Lung (tissue), 11 donors: ENCODE measurements at regions not wholly inside any gene's neighbourhood (a gene's known extent, or its start where the extent isn't known, plus 50 kb on each side); places are given as distances from the start of the nearest gene placed in this dataset.

Source experiments
- ATAC-seq: fragments of 200-7000 bp; cut with Tn5 transposase; one replicate; pipeline ENCODE4 v1.9.1; 2020; ENCODE audit warnings: moderate number of reproducible peaks; ENCODE audit not compliant: insufficient read depth, low FRiP score
- DNase-seq, 3 donors: peaks; one replicate each; pipeline ENCODE4 v3.0.0-alpha.2; 2013 to 2017
- H3K27ac ChIP-seq, 2 donors: one replicate each; pipeline ENCODE4 v1.5.1; 2013; ENCODE audit warnings: mild to moderate bottlenecking in 2 of 2, moderate library complexity in 2 of 2, control low read depth in 1 of 2, inconsistent platforms in 1 of 2, low read depth in 1 of 2, low read length in 1 of 2
- H3K27me3 ChIP-seq, 3 donors: one replicate each; pipeline ENCODE4 v1.5.1; 2013; ENCODE audit warnings: low read length in 2 of 3; ENCODE audit not compliant: control insufficient read depth in 3 of 3, insufficient read depth in 3 of 3
- H3K36me3 ChIP-seq, 4 donors: one replicate each; pipeline ENCODE4 v1.5.1; 2013; ENCODE audit warnings: low read length in 4 of 4, mild to moderate bottlenecking in 1 of 4, moderate library complexity in 1 of 4; ENCODE audit not compliant: control insufficient read depth in 4 of 4, insufficient read depth in 4 of 4
- H3K4me1 ChIP-seq, 5 donors: one replicate each; pipeline ENCODE4 v1.5.1; 2013; ENCODE audit warnings: low read length in 5 of 5, mild to moderate bottlenecking in 2 of 5, moderate library complexity in 1 of 5; ENCODE audit not compliant: control insufficient read depth in 5 of 5, insufficient read depth in 5 of 5
- H3K4me3 ChIP-seq: one replicate; pipeline ENCODE4 v1.5.1; 2013; ENCODE audit warnings: mild to moderate bottlenecking, control low read depth, moderate library complexity
- H3K9ac ChIP-seq, 2 donors: one replicate each; pipeline ENCODE4 v1.5.1; 2013; ENCODE audit warnings: low read length in 2 of 2, control low read depth in 1 of 2; ENCODE audit not compliant: insufficient read depth in 1 of 2
- H3K9me3 ChIP-seq, 4 donors: one replicate each; pipeline ENCODE4 v1.5.1; 2013; ENCODE audit warnings: low read length in 3 of 4, mild to moderate bottlenecking in 1 of 4, moderate library complexity in 1 of 4; ENCODE audit not compliant: control insufficient read depth in 4 of 4, insufficient read depth in 3 of 4
- WGBS, 2 donors: extraction: QIAGEN DNeasy Blood & Tissue Kit; methylation state at CpG; one replicate each; pipeline ENCODE4 v1.1.7; 2013; 5-methylcytosine and 5-hydroxymethylcytosine counted together
- TF ChIP-seq, protein P1 (sequence below): IDR thresholded peaks from 2 replicates; pipeline ENCODE4 v1.5.1; 2012; ENCODE audit warnings: mild to moderate bottlenecking; ENCODE audit errors: control extremely low read depth, extremely low read depth
- donor health status: control.
- donor health status: control.
- donor health status: Bipolar disorder and iron deficiency.
- donor health status: healthy.
- donor health status: DM: yes; HTN: yes; CAD: no.

DNA sequence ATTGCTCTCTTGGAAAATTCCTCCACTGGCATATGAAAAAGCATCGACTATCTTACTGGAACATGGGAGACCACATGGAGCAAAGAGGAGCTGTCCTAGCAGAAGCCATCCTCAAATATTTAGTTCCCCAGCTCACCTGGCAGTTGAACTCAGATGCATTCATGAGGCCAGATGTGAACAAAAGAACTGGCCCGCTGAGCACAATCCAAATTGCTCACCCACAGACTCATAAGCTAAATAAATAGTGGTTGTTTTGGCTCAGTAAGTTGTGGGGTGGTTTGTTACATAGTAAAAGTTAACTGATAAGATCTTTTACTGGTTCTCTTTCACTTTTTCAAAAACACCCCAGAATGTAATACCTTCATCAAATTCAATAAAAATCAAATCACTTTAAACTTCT is 108.6 kb upstream of the CWC22 start:
- Histone ChIP-seq H3K9ac (no peak overlapping the region), H3K27me3 (no peaks in the 10 kb centered on the region), H3K36me3 (no peaks in the 10 kb centered on the region), H3K4me3 (no peak overlapping the region), H3K9me3 (no peaks in the 10 kb centered on the region), H3K27ac (no peak overlapping the region), H3K4me1 (no peaks in the 10 kb centered on the region)
- no peak for ATAC-seq
- TF ChIP-seq, protein P1, sequence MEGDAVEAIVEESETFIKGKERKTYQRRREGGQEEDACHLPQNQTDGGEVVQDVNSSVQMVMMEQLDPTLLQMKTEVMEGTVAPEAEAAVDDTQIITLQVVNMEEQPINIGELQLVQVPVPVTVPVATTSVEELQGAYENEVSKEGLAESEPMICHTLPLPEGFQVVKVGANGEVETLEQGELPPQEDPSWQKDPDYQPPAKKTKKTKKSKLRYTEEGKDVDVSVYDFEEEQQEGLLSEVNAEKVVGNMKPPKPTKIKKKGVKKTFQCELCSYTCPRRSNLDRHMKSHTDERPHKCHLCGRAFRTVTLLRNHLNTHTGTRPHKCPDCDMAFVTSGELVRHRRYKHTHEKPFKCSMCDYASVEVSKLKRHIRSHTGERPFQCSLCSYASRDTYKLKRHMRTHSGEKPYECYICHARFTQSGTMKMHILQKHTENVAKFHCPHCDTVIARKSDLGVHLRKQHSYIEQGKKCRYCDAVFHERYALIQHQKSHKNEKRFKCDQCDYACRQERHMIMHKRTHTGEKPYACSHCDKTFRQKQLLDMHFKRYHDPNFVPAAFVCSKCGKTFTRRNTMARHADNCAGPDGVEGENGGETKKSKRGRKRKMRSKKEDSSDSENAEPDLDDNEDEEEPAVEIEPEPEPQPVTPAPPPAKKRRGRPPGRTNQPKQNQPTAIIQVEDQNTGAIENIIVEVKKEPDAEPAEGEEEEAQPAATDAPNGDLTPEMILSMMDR, result no peak
- DNase-seq, result no peak
- 79 to 87% methylated on average over 2 of the region's 2 CpGs for WGBS, 2 donors

DNA sequence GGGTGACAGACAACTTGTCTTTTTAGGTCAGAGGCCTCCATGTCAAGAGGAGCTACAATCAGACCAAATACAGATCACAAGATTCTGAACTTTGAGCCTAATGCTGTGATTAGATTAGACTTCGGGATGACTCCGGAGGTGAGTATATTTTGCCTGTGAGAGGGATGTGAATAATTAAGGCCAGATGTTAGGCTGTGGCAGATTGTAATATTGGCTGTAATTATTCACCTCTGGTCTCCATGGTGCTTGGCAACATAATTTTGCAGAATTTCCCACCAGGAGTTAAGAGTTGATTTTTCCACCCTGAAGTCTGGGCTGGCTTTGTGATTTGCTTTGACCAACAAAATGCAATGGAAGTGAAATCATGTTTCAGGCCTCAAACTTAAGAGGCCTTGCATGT is 108.2 kb upstream of the CWC22 start:
- TF ChIP-seq, protein P1, result no peak
- no peak overlapping the region for H3K4me3 ChIP-seq
- DNase-seq, result no peak
- no peak for ATAC-seq
- H3K27me3 ChIP-seq, result no peaks in the 10 kb centered on the region
- H3K4me1 ChIP-seq, result no peaks in the 10 kb centered on the region
- H3K36me3 ChIP-seq, result no peaks in the 10 kb centered on the region
- no peak overlapping the region for H3K27ac ChIP-seq
- 88 to 95% methylated on average over 2 of the region's 2 CpGs for WGBS, 2 donors
- no peaks in the 10 kb centered on the region for H3K9me3 ChIP-seq
- no peak overlapping the region for H3K9ac ChIP-seq

DNA sequence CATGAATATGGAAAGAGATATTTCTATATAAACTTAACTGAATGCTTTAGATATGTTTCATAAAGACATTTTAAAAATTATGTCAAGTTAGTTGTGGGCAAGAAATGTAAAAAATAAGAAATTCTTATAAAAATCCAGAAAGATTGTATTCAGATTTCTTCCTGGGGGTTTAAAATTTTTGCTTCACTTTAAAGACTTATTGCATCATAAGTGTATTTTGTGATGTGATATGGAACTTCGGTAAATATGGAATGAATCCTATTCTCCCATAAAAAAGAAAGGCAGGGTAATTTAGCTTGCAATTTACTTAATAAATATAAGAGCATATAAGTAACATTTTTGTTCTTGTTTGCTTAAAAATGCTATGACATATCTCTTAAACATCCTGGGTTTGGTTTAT is 104.8 kb upstream of the CWC22 start:
- TF ChIP-seq, protein P1, result no peak
- H3K4me1 ChIP-seq, result no peaks in the 10 kb centered on the region
- no peaks in the 10 kb centered on the region for H3K9me3 ChIP-seq
- DNase-seq (no peak), ATAC-seq (no peak)
- 83 to 95% methylated on average over 1 of the region's 1 CpG for WGBS, 2 donors
- H3K9ac ChIP-seq, result no peak overlapping the region
- no peak overlapping the region for H3K4me3 ChIP-seq
- H3K27ac ChIP-seq, result no peak overlapping the region
- H3K36me3 ChIP-seq, result no peaks in the 10 kb centered on the region
- H3K27me3 ChIP-seq, result peaks cover 0 to 2% (median 0%) of the 10 kb centered on the region in 3 donors

DNA sequence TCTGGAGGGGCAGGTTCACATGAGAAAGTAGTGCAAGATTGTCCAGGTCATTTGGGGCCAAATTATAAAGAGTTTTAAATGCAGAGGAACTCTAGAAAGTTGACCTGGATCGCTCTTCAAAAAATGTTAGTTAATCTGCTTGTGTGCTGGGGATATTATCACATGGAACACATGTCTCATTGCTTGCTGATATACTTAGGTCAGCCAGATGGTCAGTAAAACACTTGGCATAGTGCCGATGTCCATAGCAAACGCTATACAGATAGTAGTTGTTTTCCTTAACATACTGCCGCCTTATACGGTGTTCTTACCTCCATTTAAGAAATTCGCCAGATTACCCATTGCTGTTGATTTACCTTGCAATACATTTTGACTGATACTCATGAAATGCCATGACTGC is 103.4 kb upstream of the CWC22 start:
- Histone ChIP-seq H3K9ac (no peak overlapping the region), H3K27me3 (peaks cover 0 to 2% (median 0%) of the 10 kb centered on the region in 3 donors), H3K4me3 (no peak overlapping the region), H3K9me3 (no peaks in the 10 kb centered on the region), H3K36me3 (no peaks in the 10 kb centered on the region), H3K27ac (no peak overlapping the region), H3K4me1 (no peaks in the 10 kb centered on the region)
- ATAC-seq (no peak), DNase-seq (no peak)
- TF ChIP-seq, protein P1, result no peak
- WGBS, 2 donors, result 92 to 94% methylated on average over 6 of the region's 6 CpGs
